ENCODE measurements at regions not wholly inside any gene's neighbourhood (a gene's known extent, or its start where the extent isn't known, plus 50 kb on each side); places are given as distances from the start of the nearest gene placed in this dataset.

GRCh38 chr9:19994296-19994695 lies 205.5 kb upstream of the SLC24A2 start:
- no peak for TF ChIP-seq CTCF (IDR thresholded peaks at IDR 0.05)
- Mint-ChIP-seq H3K4me3 (no peak overlapping the region), H3K27ac (no peak overlapping the region), H3K36me3 (ENCODE audit: low read depth) (no peaks in the 10 kb centered on the region), H3K27me3 (no peaks in the 10 kb centered on the region), H3K4me1 (no peaks in the 10 kb centered on the region), H3K9me3 (peaks cover 10% of the 10 kb centered on the region)
- intact Hi-C loops (cut with micrococcal nuclease): no loop called here
- no peak for ATAC-seq (ENCODE audit: low read depth)
- CTCF ChIA-PET: no interaction called here
- POLR2A ChIA-PET: no interaction called here
- DNase-seq: no peak

GRCh38 chr9:19992556-19992955 lies 203.7 kb upstream of the SLC24A2 start:
- intact Hi-C loops (cut with micrococcal nuclease): no loop called here

GRCh38 chr9:19989213-19989612 lies 200.4 kb upstream of the SLC24A2 start:
- intact Hi-C loops (cut with micrococcal nuclease): no loop called here
- Mint-ChIP-seq H3K4me3 (no peak overlapping the region), H3K27ac (no peak overlapping the region), H3K4me1 (no peaks in the 10 kb centered on the region), H3K27me3 (no peaks in the 10 kb centered on the region), H3K36me3 (ENCODE audit: low read depth) (no peaks in the 10 kb centered on the region), H3K9me3 (no peaks in the 10 kb centered on the region)
- ATAC-seq (ENCODE audit: low read depth) (no peak), DNase-seq (no peak)
- POLR2A ChIA-PET: no interaction called here
- CTCF ChIA-PET: no interaction called here
- TF ChIP-seq CTCF (IDR thresholded peaks at IDR 0.05): no peak

More at GRCh38 chr9:19992556-19992955, 203.7 kb upstream of the SLC24A2 start:
- Mint-ChIP-seq H3K27ac (no peak overlapping the region), H3K4me1 (no peaks in the 10 kb centered on the region), H3K36me3 (ENCODE audit: low read depth) (no peaks in the 10 kb centered on the region), H3K9me3 (peaks cover 3% of the 10 kb centered on the region), H3K4me3 (no peak overlapping the region), H3K27me3 (no peaks in the 10 kb centered on the region)
- ChIA-PET CTCF (no interaction called here), POLR2A (no interaction called here)
- DNase-seq: no peak
- no peak for ATAC-seq (ENCODE audit: low read depth)
- TF ChIP-seq CTCF (IDR thresholded peaks at IDR 0.05): no peak

- Mint-ChIP-seq H3K4me1 (no peaks in the 10 kb centered on the region), H3K36me3 (ENCODE audit: low read depth) (no peaks in the 10 kb centered on the region), H3K27me3 (no peaks in the 10 kb centered on the region), H3K9me3 (no peaks in the 10 kb centered on the region), H3K4me3 (no peak overlapping the region), H3K27ac (no peak overlapping the region)
- POLR2A ChIA-PET: no interaction called here
- DNase-seq: no peak
- ATAC-seq (ENCODE audit: low read depth): no peak
- CTCF ChIA-PET: no interaction called here
- intact Hi-C loops (cut with micrococcal nuclease): no loop called here
- TF ChIP-seq CTCF (IDR thresholded peaks at IDR 0.05): no peak
These were observed 199.4 kb upstream of the SLC24A2 start for GRCh38 chr9:19988281-19988680.

DNA sequence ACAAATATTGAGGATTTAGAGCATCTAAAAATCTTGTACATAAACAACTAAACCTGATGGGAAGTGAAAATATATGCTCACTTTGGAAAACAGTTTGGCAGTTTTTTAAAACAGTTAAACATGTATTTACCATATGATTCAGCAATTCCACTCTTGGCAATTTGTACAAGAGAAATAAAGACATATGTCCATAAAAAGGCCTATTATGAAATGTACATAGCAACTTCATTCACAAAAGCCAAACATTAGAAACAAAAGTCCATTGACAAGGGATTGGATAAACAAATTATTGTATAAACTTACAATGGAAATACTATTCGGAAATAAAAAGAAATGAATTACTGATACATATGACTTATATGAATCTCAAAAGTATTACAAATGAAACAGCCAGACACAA lies 196.2 kb upstream of the SLC24A2 start:
- no peak for DNase-seq

More for the DNA sequence above, 196.2 kb upstream of the SLC24A2 start:
- Mint-ChIP-seq H3K4me3 (no peak overlapping the region), H3K27me3 (no peaks in the 10 kb centered on the region), H3K27ac (no peak overlapping the region), H3K4me1 (no peaks in the 10 kb centered on the region), H3K9me3 (no peaks in the 10 kb centered on the region), H3K36me3 (ENCODE audit: low read depth) (no peaks in the 10 kb centered on the region)
- ChIA-PET CTCF (no interaction called here), POLR2A (interaction anchor here (0.6 kb wide), 1 partner anchor 560 kb away, joined by 3 read pairs; no protein-coding TSS in a partner anchor)
- no peak for TF ChIP-seq CTCF (IDR thresholded peaks at IDR 0.05)
- no peak for ATAC-seq (ENCODE audit: low read depth)
- intact Hi-C loops (cut with micrococcal nuclease): no loop called here
